Pancreas (tissue), 10 donors: ENCODE measurements at regions not wholly inside any gene's neighbourhood (a gene's known extent, or its start where the extent isn't known, plus 50 kb on each side); places are given as distances from the start of the nearest gene placed in this dataset.

Experiments used
- ATAC-seq, 4 donors: fragments of 200-7000 bp; cut with Tn5 transposase; one replicate each; pipeline versions ENCODE4 v1.8.0 to v1.9.1; 2020; ENCODE audit warnings: mild to moderate bottlenecking in 4 of 4, moderate library complexity in 4 of 4
- DNase-seq, 6 donors: peaks; one replicate each; pipeline ENCODE4 v3.0.0-alpha.2; 2020
- FAIRE-seq: peaks from 2 replicates; lab custom pipeline; 2012; peaks lifted over from hg19 to GRCh38; lab: Jason Lieb, UNC
- H3K27ac ChIP-seq, 4 donors: fragments of 200-600 bp; sonication (generic); 1 replicate in 3 of 4; 2 replicates in 1 of 4; pipeline versions ENCODE4 v1.5.0 to v1.8.0; 2020
- H3K27me3 ChIP-seq, 4 donors: fragments of 200-600 bp; one replicate each; pipeline ENCODE4 v1.8.0; 2021
- H3K36me3 ChIP-seq, 3 donors: fragments of 200-600 bp; sonication (generic) in 1 of 3; one replicate each; pipeline versions ENCODE4 v1.5.0 to v1.8.0; 2020 to 2021
- H3K4me1 ChIP-seq, 3 donors: fragments of 200-600 bp; one replicate each; pipeline ENCODE4 v1.8.0; 2021
- H3K4me3 ChIP-seq, 4 donors: fragments of 200-600 bp; sonication (generic) in 2 of 4; one replicate each; pipeline versions ENCODE4 v1.5.0 to v1.8.0; 2020 to 2021
- H3K9me3 ChIP-seq, 4 donors: fragments of 200-600 bp; one replicate each; pipeline ENCODE4 v1.8.0; 2021
- WGBS, 2 donors: extraction: QIAGEN DNeasy Blood & Tissue Kit; methylation state at CpG; one replicate each; pipeline ENCODE4 v1.1.7; 2013; 5-methylcytosine and 5-hydroxymethylcytosine counted together
- intact Hi-C, 3 donors: fragments of 100-400 bp; cut with DNase I; formaldehyde crosslinking; loops; one replicate each; pipeline versions ENCODE4 v1.11.1 to v1.14.2; 2022
- TF ChIP-seq, protein P1 (sequence below), 4 donors: fragments of 200-600 bp; sonication (generic) in 3 of 4; IDR thresholded peaks; one replicate each; pipeline versions ENCODE4 v1.5.0 to v1.8.0; 2021; ENCODE audit warnings: antibody characterized with exemption in 4 of 4
- donor health status: healthy with polysubstance abuse.
- donor health status: DM: no; HTN: no; CAD: no; lungs with moderate emphysema.
- donor health status: DM: no; HTN: no; CAD: no.
- donor health status: control.
- donor health status: control.
- donor health status: Bipolar disorder and iron deficiency.
- donor health status: DM: yes; HTN: yes; CAD: no.
- donor health status: DM: no; HTN: no; CAD: no.
- donor health status: DM: no; HTN: no; CAD: no.
- donor health status: DM: yes; HTN: yes; CAD: no.

DNA sequence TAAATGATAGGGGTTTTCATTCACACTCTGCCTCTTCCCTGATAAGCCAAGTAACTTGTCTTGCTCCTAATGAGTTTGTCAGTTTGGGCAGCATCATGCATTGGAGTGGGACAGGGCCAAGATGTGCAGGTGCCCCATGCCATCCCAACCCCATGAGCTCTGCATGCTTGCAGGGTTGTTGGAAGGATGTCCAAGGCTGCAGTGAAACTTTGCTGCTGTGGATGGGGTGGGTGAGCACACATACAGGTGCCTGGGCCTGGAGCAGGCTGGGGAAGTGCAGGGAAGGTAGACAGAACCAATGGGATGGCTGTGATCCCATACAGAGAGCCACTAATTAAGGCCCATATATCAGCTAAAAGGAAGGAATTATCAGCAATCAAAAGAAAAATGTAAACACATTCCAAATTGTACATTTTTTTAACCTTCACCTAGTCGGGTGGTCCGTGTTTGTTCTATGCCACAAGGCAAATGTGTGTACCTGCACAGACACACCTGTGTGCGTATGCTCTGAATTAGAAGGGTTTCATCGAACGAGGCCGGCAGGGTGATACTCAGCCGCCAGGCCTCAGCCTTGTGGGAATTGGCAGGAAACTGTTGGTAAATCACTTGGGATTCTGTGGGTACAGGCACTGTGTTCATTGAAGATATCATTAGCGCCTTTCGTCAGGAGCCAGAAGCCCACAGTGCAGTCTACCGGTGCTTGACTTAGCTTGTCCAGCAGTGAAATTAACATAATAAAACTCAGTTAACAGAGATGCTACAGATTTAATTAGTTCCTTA lies 342.9 kb downstream of the MYCN start:
- Histone ChIP-seq H3K4me1 (no peaks in the 10 kb centered on the region), H3K27me3 (no peaks in the 10 kb centered on the region), H3K4me3 (no peak overlapping the region), H3K9me3 (no peaks in the 10 kb centered on the region), H3K36me3 (no peaks in the 10 kb centered on the region), H3K27ac (no peak overlapping the region)
- 78 to 81% methylated on average over 10 of the region's 10 CpGs for WGBS, 2 donors
- FAIRE-seq (no peak), ATAC-seq (no peak), DNase-seq (no peak)
- intact Hi-C loops, result loop anchor here in 1 of 3 donors (5.0 to 10.0 kb wide), 2 partner anchors 222 to 341 kb away; partner anchors contain the start of gene MYCN
- TF ChIP-seq, protein P1, sequence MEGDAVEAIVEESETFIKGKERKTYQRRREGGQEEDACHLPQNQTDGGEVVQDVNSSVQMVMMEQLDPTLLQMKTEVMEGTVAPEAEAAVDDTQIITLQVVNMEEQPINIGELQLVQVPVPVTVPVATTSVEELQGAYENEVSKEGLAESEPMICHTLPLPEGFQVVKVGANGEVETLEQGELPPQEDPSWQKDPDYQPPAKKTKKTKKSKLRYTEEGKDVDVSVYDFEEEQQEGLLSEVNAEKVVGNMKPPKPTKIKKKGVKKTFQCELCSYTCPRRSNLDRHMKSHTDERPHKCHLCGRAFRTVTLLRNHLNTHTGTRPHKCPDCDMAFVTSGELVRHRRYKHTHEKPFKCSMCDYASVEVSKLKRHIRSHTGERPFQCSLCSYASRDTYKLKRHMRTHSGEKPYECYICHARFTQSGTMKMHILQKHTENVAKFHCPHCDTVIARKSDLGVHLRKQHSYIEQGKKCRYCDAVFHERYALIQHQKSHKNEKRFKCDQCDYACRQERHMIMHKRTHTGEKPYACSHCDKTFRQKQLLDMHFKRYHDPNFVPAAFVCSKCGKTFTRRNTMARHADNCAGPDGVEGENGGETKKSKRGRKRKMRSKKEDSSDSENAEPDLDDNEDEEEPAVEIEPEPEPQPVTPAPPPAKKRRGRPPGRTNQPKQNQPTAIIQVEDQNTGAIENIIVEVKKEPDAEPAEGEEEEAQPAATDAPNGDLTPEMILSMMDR (IDR thresholded peaks at IDR 0.05), result no peak

DNA sequence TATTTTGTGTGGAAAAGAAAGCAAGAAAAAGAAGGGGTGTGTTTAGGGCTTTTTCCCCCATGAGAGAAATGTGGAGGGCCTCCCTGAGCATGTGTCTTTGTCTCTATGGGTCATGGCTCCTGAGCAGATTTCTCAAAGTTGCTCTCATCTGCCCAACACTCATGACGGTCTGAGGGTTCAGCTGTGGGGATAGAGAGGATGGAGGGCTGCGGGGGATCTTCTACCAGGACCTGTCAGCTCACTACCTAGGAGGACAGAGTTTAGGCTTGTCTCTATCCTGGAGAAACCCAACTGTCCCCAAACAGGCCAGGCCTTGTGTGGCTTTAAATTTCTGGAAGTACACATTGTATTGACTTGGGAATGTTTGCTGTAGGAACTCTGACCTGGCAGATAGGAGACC lies 342.2 kb downstream of the MYCN start:
- H3K36me3 ChIP-seq, result no peaks in the 10 kb centered on the region
- no peak overlapping the region for H3K4me3 ChIP-seq
- ATAC-seq, result no peak
- intact Hi-C loops, result loop anchor here in 1 of 3 donors (5.0 to 10.0 kb wide), 2 partner anchors 222 to 340 kb away; partner anchors contain the start of gene MYCN
- no peak for FAIRE-seq
- WGBS, 2 donors, result 42 to 58% methylated on average over 2 of the region's 2 CpGs
- DNase-seq, result no peak
- TF ChIP-seq, protein P1 (IDR thresholded peaks at IDR 0.05), result no peak
- H3K9me3 ChIP-seq, result no peaks in the 10 kb centered on the region
- no peaks in the 10 kb centered on the region for H3K27me3 ChIP-seq
- no peak overlapping the region for H3K27ac ChIP-seq
- no peaks in the 10 kb centered on the region for H3K4me1 ChIP-seq

DNA sequence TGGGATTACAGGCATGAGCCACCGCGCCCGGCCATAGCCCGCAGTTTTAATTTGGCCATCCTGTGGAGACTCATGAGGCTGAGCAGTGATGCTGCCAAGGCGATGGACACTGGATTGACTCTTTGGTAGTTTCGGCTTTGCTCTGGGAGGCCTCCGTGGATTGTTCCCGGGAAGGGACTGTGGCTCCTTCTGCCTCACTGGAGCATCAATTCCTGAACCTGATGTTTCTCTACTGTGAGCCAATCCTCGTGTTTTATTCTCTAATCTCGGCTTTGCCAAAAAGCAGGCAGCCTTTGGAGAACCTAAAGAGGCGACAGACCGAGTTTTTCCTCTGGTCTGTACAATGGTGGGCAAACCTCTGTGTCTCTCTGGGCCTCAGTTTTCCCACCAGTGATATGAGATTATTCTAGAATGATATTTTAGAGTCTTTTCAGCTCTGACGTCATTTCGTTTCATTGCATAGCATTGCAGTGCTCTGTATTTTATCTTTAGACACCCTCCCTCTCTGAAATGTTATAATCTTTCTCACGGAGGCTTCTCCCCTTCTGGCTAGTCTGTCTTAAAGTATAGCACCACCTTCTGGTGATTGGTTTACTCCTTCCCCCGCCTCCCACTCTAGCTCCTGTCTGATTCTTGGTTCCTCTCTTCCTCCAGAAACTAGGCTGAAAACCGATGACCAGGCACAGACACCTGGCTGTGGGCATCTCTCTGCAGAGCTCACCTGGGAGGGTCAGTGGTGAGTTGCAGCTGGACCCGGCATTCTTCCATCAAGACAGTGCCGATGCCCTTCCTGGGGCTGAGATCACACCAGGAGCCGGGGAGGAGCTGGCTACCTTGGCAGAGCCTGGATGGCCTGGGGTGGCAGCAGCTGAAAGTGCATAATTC lies 341.3 kb downstream of the MYCN start:
- 59 to 64% methylated on average over 20 of the region's 20 CpGs for WGBS, 2 donors
- peak in 1 of 6 donors; percentile 21 for DNase-seq
- no peak overlapping the region for H3K27ac ChIP-seq
- intact Hi-C loops, result loop anchor here in 1 of 3 donors (5.0 to 10.0 kb wide), 2 partner anchors 223 to 339 kb away; partner anchors contain the start of gene MYCN
- H3K27me3 ChIP-seq, result no peaks in the 10 kb centered on the region
- H3K4me3 ChIP-seq, result no peak overlapping the region
- no peaks in the 10 kb centered on the region for H3K36me3 ChIP-seq
- H3K9me3 ChIP-seq, result no peaks in the 10 kb centered on the region
- FAIRE-seq, result no peak
- ATAC-seq, result peak in 3 of 4 donors; percentile 74 to 86 (median 79)
- H3K4me1 ChIP-seq, result no peaks in the 10 kb centered on the region
- TF ChIP-seq, protein P1 (IDR thresholded peaks at IDR 0.05), result peak in 2 of 4 donors; percentile 25 to 27

DNA sequence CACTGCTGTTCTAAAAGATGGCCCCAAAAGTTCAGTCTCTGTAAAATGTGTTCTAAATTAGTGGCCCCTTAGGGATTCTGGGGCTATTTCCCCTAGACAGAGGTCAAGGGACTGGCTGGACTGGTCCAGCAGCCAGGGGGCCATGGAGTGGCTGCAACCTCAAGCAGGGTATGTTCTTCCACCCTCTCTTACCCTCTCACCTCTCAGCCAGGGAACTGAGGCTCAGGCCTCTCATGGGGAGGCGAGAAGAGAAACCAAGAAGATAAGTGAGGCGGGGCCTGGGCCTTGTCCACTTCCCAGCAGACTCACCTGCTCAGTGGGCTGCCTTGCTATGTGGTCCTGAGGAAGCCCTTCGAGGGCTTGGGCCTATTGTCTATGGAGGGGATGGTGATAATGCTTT lies 339.7 kb downstream of the MYCN start:
- ATAC-seq, result no peak
- DNase-seq, result no peak
- Histone ChIP-seq H3K36me3 (no peaks in the 10 kb centered on the region), H3K4me3 (no peak overlapping the region), H3K27ac (no peak overlapping the region), H3K9me3 (no peaks in the 10 kb centered on the region), H3K4me1 (no peaks in the 10 kb centered on the region), H3K27me3 (no peaks in the 10 kb centered on the region)
- WGBS, 2 donors, result 84 to 86% methylated on average over 3 of the region's 3 CpGs
- intact Hi-C loops, result loop anchor here in 1 of 3 donors (5.0 to 10.0 kb wide), 2 partner anchors 225 to 338 kb away; partner anchors contain the start of gene MYCN
- TF ChIP-seq, protein P1 (IDR thresholded peaks at IDR 0.05), result no peak
- no peak for FAIRE-seq
